ENCODE measurements at regions not wholly inside any gene's neighbourhood (a gene's known extent, or its start where the extent isn't known, plus 50 kb on each side); places are given as distances from the start of the nearest gene placed in this dataset.

GRCh38 chr10:123462756-123463155, 203.4 kb upstream of the GPR26 start (continued):
- no peak for TF ChIP-seq CHD7 (IDR thresholded peaks at IDR 0.05; ENCODE audit: insufficient replicate concordance, low read length)
- no peak for TF ChIP-seq USF2 (IDR thresholded peaks at IDR 0.05; ENCODE audit: low read length)
- TF ChIP-seq TEAD4 (IDR thresholded peaks at IDR 0.05; ENCODE audit: low read depth, low read length), result no peak
- no peak for TF ChIP-seq SIRT6 (IDR thresholded peaks at IDR 0.05; ENCODE audit: low read length)
- no peak for TF ChIP-seq HDAC2 (IDR thresholded peaks at IDR 0.05; ENCODE audit: borderline replicate concordance in 1 of 2, low read depth in 2 of 2, low read length in 2 of 2)
- no peak for TF ChIP-seq CTBP2 (IDR thresholded peaks at IDR 0.05; ENCODE audit: borderline replicate concordance, insufficient read depth, insufficient read length, low read length)
- TF ChIP-seq, protein P1, sequence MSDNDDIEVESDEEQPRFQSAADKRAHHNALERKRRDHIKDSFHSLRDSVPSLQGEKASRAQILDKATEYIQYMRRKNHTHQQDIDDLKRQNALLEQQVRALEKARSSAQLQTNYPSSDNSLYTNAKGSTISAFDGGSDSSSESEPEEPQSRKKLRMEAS (IDR thresholded peaks at IDR 0.05), result no peak
- TF ChIP-seq KDM5A (IDR thresholded peaks at IDR 0.05; ENCODE audit: low read length), result no peak

Measured in H1 (cell line).